ENCODE measurements at regions not wholly inside any gene's neighbourhood (a gene's known extent, or its start where the extent isn't known, plus 50 kb on each side); places are given as distances from the start of the nearest gene placed in this dataset.
"Not testable (repeated sequence)": the region's sequence is repeated elsewhere in the genome, so short reads cannot be mapped to it uniquely, and the experiment has no call there.

- not testable (repeated sequence) for DNase-seq
These were observed 1743.4 kb upstream of the CELF4 start for GRCh38 chr18:39308931-39309521.

- DNase-seq = no peak
These were observed 1740.2 kb upstream of the CELF4 start for GRCh38 chr18:39305766-39306165.

- DNase-seq = no peak
These were observed 1736.9 kb upstream of the CELF4 start for GRCh38 chr18:39302481-39302880.

GRCh38 chr18:39299152-39299551, 1733.6 kb upstream of the CELF4 start:
- DNase-seq = no peak

GRCh38 chr18:39297225-39297624, 1731.6 kb upstream of the CELF4 start:
- DNase-seq = no peak

GRCh38 chr18:39296293-39296888, 1730.8 kb upstream of the CELF4 start:
- no peak for DNase-seq

- DNase-seq = no peak
These were observed 1711.2 kb upstream of the CELF4 start for GRCh38 chr18:39276764-39277163.

- DNase-seq = no peak
These were observed 1708.9 kb upstream of the CELF4 start for GRCh38 chr18:39274535-39274934.

GRCh38 chr18:39272230-39272629, 1706.6 kb upstream of the CELF4 start:
- no peak for DNase-seq

GRCh38 chr18:39271654-39272053, 1706.1 kb upstream of the CELF4 start:
- DNase-seq = no peak

- no peak for DNase-seq
These were observed 1695.0 kb upstream of the CELF4 start for GRCh38 chr18:39260565-39260964.

- no peak for DNase-seq
These were observed 1694.1 kb upstream of the CELF4 start for GRCh38 chr18:39259736-39260135.

- DNase-seq = no peak
These were observed 1678.6 kb upstream of the CELF4 start for GRCh38 chr18:39244242-39244641.

- DNase-seq = no peak
These were observed 1675.9 kb upstream of the CELF4 start for GRCh38 chr18:39241534-39241933.

- DNase-seq = no peak
These were observed 1673.5 kb upstream of the CELF4 start for GRCh38 chr18:39238981-39239660.

GRCh38 chr18:39235118-39235719, 1669.6 kb upstream of the CELF4 start:
- no peak for DNase-seq

GRCh38 chr18:39232937-39233336, 1667.3 kb upstream of the CELF4 start:
- DNase-seq = no peak

- DNase-seq = no peak
These were observed 1666.9 kb upstream of the CELF4 start for GRCh38 chr18:39232490-39232889.

- DNase-seq = no peak
These were observed 1664.6 kb upstream of the CELF4 start for GRCh38 chr18:39230086-39230803.

GRCh38 chr18:39227769-39228168, 1662.2 kb upstream of the CELF4 start:
- DNase-seq = not testable (repeated sequence)

- DNase-seq = no peak
These were observed 1659.8 kb upstream of the CELF4 start for GRCh38 chr18:39225373-39225772.

GRCh38 chr18:39223283-39223682, 1657.7 kb upstream of the CELF4 start:
- no peak for DNase-seq

GRCh38 chr18:39215920-39216319, 1650.3 kb upstream of the CELF4 start:
- DNase-seq = no peak
